ENCODE measurements at regions not wholly inside any gene's neighbourhood (a gene's known extent, or its start where the extent isn't known, plus 50 kb on each side); places are given as distances from the start of the nearest gene placed in this dataset.
"Not testable (repeated sequence)": the region's sequence is repeated elsewhere in the genome, so short reads cannot be mapped to it uniquely, and the experiment has no call there.

- DNase-seq (ENCODE audit: low read depth in 2 of 2), result no peak
- no peak for TF ChIP-seq CTCF (IDR thresholded peaks at IDR 0.05; ENCODE audit: low read depth, low read length)
- H3K4me3 ChIP-seq (replicated peaks in 1 of 2; ENCODE audit: low read depth in 2 of 2, low read length in 2 of 2), result no peak overlapping the region
Measured at GRCh38 chr11:90635886-90636285, 413.0 kb upstream of the CHORDC1 start.

DNA sequence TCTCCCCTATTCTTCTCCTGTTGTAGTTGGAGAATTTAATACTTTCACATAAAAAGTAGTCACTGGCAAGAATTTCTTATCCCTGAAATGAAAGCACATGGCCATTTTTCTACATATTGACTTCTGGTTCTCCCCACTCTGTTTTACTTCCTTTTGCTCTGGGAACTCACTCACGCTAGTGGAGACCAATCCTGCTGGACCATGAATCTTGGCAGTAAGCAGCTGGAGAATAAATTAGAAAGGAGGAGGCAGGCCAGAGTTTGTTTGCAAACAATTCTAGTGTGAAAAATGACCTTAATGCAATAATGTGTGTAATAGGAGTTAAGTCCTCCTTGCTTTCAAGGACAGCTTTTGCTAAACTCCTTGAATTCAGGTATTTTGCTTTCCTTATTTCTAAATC is 412.3 kb upstream of the CHORDC1 start:
- DNase-seq (ENCODE audit: low read depth in 2 of 2), result no peak
- no peak for TF ChIP-seq CTCF (IDR thresholded peaks at IDR 0.05; ENCODE audit: low read depth, low read length)
- H3K4me3 ChIP-seq (replicated peaks in 1 of 2; ENCODE audit: low read depth in 2 of 2, low read length in 2 of 2), result no peak overlapping the region

DNA sequence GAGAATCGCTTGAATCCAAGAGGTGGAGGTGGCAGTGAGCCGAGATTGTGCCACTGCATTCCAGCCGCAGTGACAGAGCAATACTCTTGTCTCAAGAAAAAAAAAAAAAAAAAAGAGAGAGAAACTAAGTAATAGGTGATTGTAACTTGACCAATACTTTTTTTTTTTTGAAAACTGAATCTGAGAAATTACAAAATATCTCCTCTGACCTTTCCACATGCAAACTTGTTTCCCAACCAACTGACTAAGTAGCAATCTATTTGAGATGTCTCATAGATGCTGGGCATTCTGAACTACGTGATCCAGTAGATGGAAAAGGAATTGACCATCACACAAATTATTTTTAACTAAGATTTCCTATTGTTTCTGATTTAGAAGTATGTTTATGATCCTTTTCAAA is 407.3 kb upstream of the CHORDC1 start:
- TF ChIP-seq CTCF (IDR thresholded peaks at IDR 0.05; ENCODE audit: low read depth, low read length), result no peak
- peak in 1 of 2 donors; percentile 1 for DNase-seq (ENCODE audit: low read depth in 2 of 2)
- H3K4me3 ChIP-seq (replicated peaks in 1 of 2; ENCODE audit: low read depth in 2 of 2, low read length in 2 of 2), result no peak overlapping the region

- no peak for DNase-seq (ENCODE audit: low read depth in 2 of 2)
- no peak for TF ChIP-seq CTCF (IDR thresholded peaks at IDR 0.05; ENCODE audit: low read depth, low read length)
- no peak overlapping the region for H3K4me3 ChIP-seq (replicated peaks in 1 of 2; ENCODE audit: low read depth in 2 of 2, low read length in 2 of 2)
Measured at GRCh38 chr11:90629229-90629806, 406.5 kb upstream of the CHORDC1 start.

GRCh38 chr11:90614318-90614717 is 391.5 kb upstream of the CHORDC1 start:
- DNase-seq (ENCODE audit: low read depth in 2 of 2), result no peak
- no peak overlapping the region for H3K4me3 ChIP-seq (replicated peaks in 1 of 2; ENCODE audit: low read depth in 2 of 2, low read length in 2 of 2)
- no peak for TF ChIP-seq CTCF (IDR thresholded peaks at IDR 0.05; ENCODE audit: low read depth, low read length)

DNA sequence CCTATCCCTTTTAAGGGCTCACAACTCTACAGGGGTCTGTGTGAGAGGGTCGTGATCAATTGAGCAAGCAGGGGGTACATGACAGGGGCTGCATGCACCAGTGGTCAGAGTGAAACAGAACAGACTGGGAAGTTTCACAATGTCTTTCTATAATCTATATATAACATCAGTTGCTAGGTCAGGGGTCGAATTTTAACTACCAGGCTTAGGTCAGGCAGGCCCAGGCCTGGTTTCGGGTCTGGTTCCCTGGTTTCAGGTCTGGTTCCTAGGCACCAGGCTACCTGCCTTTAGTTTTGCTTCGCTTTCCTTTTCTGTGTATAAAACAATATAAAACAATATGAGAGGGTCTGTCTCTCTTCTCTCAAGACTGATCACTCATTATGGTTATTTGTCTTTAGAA is 390.2 kb upstream of the CHORDC1 start:
- DNase-seq (ENCODE audit: low read depth in 2 of 2); H3K4me3 ChIP-seq (replicated peaks in 1 of 2; ENCODE audit: low read depth in 2 of 2, low read length in 2 of 2): not testable (repeated sequence)

GRCh38 chr11:90606721-90607120 is 383.9 kb upstream of the CHORDC1 start:
- no peak overlapping the region for H3K4me3 ChIP-seq (replicated peaks in 1 of 2; ENCODE audit: low read depth in 2 of 2, low read length in 2 of 2)
- TF ChIP-seq CTCF (IDR thresholded peaks at IDR 0.05; ENCODE audit: low read depth, low read length), result no peak
- DNase-seq (ENCODE audit: low read depth in 2 of 2), result no peak

All from cardiac fibroblast (primary cell).